ENCODE measurements at regions not wholly inside any gene's neighbourhood (a gene's known extent, or its start where the extent isn't known, plus 50 kb on each side); places are given as distances from the start of the nearest gene placed in this dataset.
A peak's percentile ranks its signal among the peaks of the same experiment; 100 is the strongest.

GRCh38 chr16:54403580-54403979 lies 117.0 kb upstream of the IRX3 start:
- DNase-seq = no peak

- DNase-seq = no peak
These were observed 116.3 kb upstream of the IRX3 start for GRCh38 chr16:54402873-54403272.

- DNase-seq = no peak
These were observed 115.7 kb upstream of the IRX3 start for GRCh38 chr16:54402270-54402669.

GRCh38 chr16:54400261-54400660 lies 113.7 kb upstream of the IRX3 start:
- DNase-seq = no peak

GRCh38 chr16:54398986-54399385 lies 112.4 kb upstream of the IRX3 start:
- no peak for DNase-seq

- no peak for DNase-seq
These were observed 111.3 kb upstream of the IRX3 start for GRCh38 chr16:54397838-54398237.

- no peak for DNase-seq
These were observed 110.7 kb upstream of the IRX3 start for GRCh38 chr16:54397190-54397835.

GRCh38 chr16:54389836-54390494 lies 103.4 kb upstream of the IRX3 start:
- no peak for DNase-seq

- DNase-seq = no peak
These were observed 98.6 kb upstream of the IRX3 start for GRCh38 chr16:54385141-54385540.

GRCh38 chr16:54381601-54382313 lies 95.2 kb upstream of the IRX3 start:
- DNase-seq = no peak

GRCh38 chr16:54375071-54375470 lies 88.5 kb upstream of the IRX3 start:
- no peak for DNase-seq

GRCh38 chr16:54373534-54374520 lies 87.2 kb upstream of the IRX3 start:
- DNase-seq = peak; percentile 61

GRCh38 chr16:54370278-54371040 lies 83.9 kb upstream of the IRX3 start:
- DNase-seq = peak; percentile 54

GRCh38 chr16:54369861-54370260 lies 83.3 kb upstream of the IRX3 start:
- no peak for DNase-seq

GRCh38 chr16:54366943-54367342 lies 80.4 kb upstream of the IRX3 start:
- peak; percentile 12 for DNase-seq

- no peak for DNase-seq
These were observed 79.5 kb upstream of the IRX3 start for GRCh38 chr16:54365990-54366634.

- DNase-seq = no peak
These were observed 77.2 kb upstream of the IRX3 start for GRCh38 chr16:54363766-54364165.

GRCh38 chr16:54362591-54363206 lies 76.1 kb upstream of the IRX3 start:
- no peak for DNase-seq

GRCh38 chr16:54361246-54361645 lies 74.7 kb upstream of the IRX3 start:
- no peak for DNase-seq

- DNase-seq = no peak
These were observed 74.1 kb upstream of the IRX3 start for GRCh38 chr16:54360681-54361080.

- DNase-seq = no peak
These were observed 73.0 kb upstream of the IRX3 start for GRCh38 chr16:54359555-54359954.

Data from hematopoietic multipotent progenitor cell treated with erythropoietin and hydrocortisone succinate and interleukin-3 and kit ligand, for 6 days (in vitro differentiated cells).